Caki2 (cell line): ENCODE measurements at regions not wholly inside any gene's neighbourhood (a gene's known extent, or its start where the extent isn't known, plus 50 kb on each side); places are given as distances from the start of the nearest gene placed in this dataset.

Source experiments
- DNase-seq: peaks from one replicate; pipeline ENCODE4 v3.0.0-alpha.2; 2015; ENCODE audit warnings: low read depth
- in situ Hi-C: cut with HindIII; loops from 2 replicates; pipeline ENCODE4 v1.10.0; 2016; ENCODE audit warnings: low sequenced_read_pairs, low pct_unique_long_range_greater_than_20kb, mixed read lengths

GRCh38 chr16:80437707-80438106 is 103.1 kb upstream of the DYNLRB2 start:
- in situ Hi-C loops, result no loop called here
- DNase-seq, result no peak

DNA sequence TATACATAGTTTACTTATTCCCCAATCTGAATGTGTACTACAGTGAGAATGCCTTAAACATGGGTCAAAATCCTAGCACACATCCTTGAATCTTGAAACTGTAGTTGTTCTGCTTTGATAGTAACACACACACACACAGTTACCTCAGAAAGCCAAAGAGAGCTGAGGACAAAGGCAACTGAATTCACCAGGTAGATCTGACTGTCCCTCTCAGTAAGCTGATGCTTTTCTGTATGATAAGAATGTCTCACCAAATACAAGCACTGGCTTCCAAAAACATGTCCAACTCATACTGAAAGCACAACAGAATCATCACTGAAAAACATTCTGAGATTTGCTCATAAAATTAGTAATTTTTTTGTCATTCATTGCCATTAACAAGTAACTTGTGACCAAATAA is 104.3 kb upstream of the DYNLRB2 start:
- DNase-seq, result no peak
- in situ Hi-C loops, result no loop called here

DNA sequence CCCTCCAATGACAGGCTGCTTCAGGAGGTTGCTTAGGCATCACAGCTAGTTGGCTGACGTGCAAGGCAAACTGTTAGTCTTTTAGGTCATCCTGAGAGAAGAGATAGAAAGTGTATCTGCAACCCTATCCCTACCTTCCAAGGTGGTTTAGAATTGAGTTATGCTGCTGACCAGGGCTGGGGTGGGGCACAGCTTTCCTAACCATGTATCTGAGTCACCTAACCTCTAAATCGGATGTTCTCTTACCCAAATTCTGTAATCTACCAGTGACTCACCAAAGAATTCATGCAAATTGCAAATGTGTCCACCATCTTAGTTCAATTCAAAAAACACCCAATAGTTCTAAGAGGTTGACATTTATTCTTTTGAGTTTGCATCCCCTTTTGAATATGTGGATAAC is 107.2 kb upstream of the DYNLRB2 start:
- in situ Hi-C loops, result no loop called here
- peak; percentile 5 for DNase-seq

GRCh38 chr16:80427795-80428194 is 113.0 kb upstream of the DYNLRB2 start:
- in situ Hi-C loops, result no loop called here
- DNase-seq, result no peak

DNA sequence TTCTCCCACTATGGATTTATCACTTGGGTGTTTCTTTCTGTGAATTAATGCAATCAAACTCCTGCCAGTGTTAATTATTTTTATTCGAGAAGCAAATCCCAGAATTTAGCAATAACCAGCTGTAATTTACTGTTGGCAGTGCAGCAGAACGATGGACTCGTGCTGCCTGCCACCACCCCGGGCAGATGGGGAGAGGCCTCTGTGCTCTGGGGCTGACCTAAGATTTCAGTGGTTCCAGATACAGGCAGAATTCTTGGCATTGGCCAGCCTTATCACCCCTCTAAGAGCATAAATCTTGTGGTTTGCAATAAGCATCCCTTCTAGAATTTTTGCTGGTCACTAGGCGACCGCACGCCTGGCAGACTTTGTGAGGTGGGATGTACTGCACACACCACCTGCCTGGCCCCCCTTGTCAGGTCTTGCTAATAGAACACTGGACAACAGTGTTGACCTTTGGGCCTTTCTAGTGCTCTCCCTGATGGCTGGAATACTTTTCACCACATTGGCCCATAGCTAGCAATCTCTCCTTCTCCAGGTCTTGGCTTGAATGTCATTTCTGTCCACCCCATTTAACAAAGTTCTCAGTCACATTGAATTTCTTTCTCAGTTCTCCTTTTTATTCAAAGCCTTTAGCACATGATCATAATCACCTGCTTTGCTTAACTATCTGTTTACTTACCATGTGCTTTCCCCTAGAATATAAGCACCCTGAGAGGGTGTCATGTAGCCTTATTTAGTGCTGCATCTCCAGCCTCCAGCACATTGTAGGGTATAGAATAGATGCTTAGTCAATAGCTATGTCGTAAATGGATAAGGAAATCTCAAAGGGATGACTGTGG is 122.1 kb upstream of the DYNLRB2 start:
- in situ Hi-C loops, result no loop called here
- no peak for DNase-seq

- DNase-seq, result no peak
- in situ Hi-C loops, result no loop called here
Measured at GRCh38 chr16:80417706-80418271, 123.0 kb upstream of the DYNLRB2 start.

GRCh38 chr16:80408014-80408413 is 132.8 kb upstream of the DYNLRB2 start:
- in situ Hi-C loops, result no loop called here
- no peak for DNase-seq

- in situ Hi-C loops, result no loop called here
- DNase-seq, result peak; percentile 94
Measured at GRCh38 chr16:80407265-80407987, 133.4 kb upstream of the DYNLRB2 start.

- in situ Hi-C loops, result no loop called here
Measured at GRCh38 chr16:80404847-80405246, 135.9 kb upstream of the DYNLRB2 start.

GRCh38 chr16:80403894-80404293 is 136.9 kb upstream of the DYNLRB2 start:
- DNase-seq, result no peak
- in situ Hi-C loops, result no loop called here

More at GRCh38 chr16:80404847-80405246, 135.9 kb upstream of the DYNLRB2 start:
- DNase-seq, result no peak

DNA sequence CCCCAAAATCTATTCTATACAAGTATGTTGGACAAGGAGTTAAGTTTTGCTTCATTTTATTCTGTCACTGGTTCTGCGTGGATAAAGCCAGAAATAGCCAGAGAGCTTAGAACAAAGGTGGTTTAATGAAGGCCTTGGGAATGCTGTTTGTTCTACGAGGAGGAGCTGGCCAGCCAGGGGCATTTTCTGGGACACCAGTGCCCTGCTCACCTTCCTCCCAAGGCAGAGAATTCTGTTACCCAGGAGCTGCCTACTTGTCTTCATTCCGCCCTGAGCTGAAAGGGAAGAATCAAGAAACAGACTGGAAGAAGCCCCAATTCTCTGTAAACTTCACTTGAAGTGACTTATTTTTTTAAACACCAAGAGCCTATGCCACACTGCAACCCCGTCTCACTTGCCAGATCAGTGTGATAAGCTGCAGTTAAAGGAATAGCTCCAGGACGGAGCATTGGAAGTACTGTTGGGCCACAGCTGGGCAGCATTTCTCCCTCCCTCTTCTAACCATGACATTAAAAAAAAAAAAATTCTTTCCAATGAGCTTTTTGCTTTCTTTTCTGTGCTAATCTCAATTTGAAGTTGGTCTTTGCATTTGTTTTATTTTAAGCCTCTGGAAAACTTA is 149.8 kb upstream of the DYNLRB2 start:
- no peak for DNase-seq
- in situ Hi-C loops, result no loop called here

DNA sequence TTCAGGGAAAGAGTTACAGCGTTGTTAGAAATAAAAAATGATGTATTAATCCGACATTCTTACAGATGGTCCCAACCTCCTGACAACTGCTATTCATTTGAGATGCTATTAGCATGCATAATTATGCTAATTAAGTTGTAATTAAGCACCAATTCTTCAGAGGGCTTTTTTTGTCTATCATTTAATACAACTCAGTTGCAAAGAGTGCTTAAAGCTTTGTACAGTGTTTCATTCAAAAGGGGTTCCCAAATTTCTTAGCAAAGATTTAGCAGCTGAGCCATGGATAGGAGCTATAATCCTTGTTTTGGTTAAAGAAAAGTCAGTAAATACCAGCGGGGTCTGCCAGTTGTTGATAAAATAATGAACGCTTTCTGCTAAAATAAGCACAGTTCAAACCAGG is 150.7 kb upstream of the DYNLRB2 start:
- in situ Hi-C loops, result no loop called here
- DNase-seq, result no peak

DNA sequence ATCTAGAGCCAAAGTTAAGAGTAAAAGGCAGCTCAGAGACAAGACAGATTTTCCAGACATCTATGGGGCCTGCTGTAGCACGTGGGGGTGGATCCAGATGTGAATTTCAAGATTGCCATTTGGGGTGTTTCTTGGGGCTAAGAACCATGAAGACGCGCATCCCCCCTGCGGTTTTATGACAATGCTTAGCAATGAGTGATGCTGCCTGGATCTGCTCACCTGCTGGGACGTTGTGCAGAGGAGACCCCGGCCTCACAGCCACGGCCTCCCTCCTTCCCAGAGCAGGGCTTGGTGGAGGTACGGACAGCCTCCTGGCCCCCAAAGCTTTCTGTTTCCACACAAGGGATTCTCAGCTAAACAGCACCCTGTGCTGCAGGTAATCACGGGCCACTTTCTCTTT is 151.5 kb upstream of the DYNLRB2 start:
- no peak for DNase-seq
- in situ Hi-C loops, result no loop called here

DNA sequence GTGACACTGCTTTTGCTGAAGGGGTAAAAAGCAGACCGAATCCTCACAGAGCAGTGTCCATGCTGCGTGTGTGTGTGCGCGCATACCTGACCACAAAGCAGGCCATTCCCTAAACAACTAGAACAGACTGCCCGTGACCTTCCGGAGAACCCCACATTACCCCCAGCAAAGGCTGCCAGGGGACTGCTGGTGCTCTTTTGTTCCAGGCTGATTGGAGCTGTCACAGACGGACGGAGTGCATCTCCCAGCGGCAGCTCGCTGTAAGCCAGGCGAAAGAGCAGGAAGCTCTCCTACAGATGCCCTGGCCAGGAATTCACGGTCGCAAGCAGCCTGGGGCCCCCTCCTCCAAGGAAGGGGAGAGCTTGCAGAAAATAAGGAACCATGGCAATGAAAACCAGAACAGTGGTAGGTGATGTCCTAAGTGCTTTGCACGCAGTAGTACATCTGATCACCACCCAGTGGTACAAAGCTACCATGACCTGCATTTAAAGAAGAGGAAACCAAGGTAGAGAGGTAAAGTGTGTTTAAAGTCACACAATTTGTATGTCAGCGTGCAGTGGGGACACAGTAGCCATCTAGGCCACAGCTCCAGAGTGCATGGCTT is 153.4 kb upstream of the DYNLRB2 start:
- no peak for DNase-seq
- in situ Hi-C loops, result no loop called here

DNA sequence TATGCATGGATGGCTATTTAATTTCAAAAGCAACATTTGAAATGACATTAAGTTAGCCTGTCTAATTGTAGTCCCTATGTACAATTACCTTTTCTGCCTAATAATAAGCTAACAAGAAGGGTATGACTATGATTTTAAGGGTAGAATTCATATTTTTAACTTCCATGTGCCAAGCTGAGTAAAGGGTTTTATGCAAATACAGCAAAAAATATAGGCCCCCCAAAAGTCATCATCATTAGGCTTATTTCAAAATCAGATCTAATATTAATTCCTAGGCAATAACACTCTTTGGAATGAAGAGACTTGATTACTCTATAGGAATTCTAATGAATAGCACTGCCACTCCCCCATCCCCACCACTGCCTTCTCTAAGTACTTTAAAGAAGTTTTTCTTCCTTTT is 155.9 kb upstream of the DYNLRB2 start:
- DNase-seq, result no peak
- in situ Hi-C loops, result no loop called here

DNA sequence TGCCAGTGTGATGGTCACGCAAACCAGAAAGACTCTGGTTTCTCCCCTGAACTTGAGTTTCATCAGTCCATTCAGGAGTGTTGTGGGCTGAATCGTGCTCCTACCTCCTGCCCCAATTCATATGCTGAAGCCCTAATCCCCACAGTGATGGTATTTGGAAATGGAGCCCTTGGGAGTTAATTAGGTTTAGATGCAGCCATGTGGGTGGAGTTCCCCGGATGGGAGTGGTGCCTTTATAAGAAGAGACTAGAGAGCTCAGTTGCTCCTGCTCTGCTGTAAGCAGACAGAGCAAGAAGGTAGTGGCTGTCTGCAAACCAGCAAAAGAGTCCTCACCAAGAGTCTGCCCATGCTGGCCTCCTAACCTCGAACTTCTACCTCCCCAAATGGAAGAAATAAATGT is 160.3 kb upstream of the DYNLRB2 start:
- no peak for DNase-seq
- in situ Hi-C loops, result no loop called here

- in situ Hi-C loops, result no loop called here
- DNase-seq, result no peak
Measured at GRCh38 chr16:80377096-80377956, 163.5 kb upstream of the DYNLRB2 start.

- in situ Hi-C loops, result no loop called here
- no peak for DNase-seq
Measured at GRCh38 chr16:80375973-80376372, 164.8 kb upstream of the DYNLRB2 start.
